ENCODE measurements at regions not wholly inside any gene's neighbourhood (a gene's known extent, or its start where the extent isn't known, plus 50 kb on each side); places are given as distances from the start of the nearest gene placed in this dataset.

- H2BK120ac ChIP-seq (ENCODE audit: low read depth, low read length) = no peak overlapping the region
- H3K79me2 ChIP-seq (ENCODE audit: control insufficient read depth, insufficient read depth, low read length) = peaks cover 17% of the 10 kb centered on the region
- peaks cover 3% of the 10 kb centered on the region for H3K79me1 ChIP-seq (ENCODE audit: low read length)
- H3K27ac ChIP-seq (ENCODE audit: low read depth, low read length) = no peak overlapping the region
- H3K9ac ChIP-seq (ENCODE audit: low read length) = no peak overlapping the region
- H3K23ac ChIP-seq (ENCODE audit: low read length) = no peak overlapping the region
- H2BK15ac ChIP-seq (replicated peaks; ENCODE audit: low read depth) = no peak overlapping the region
- no peak overlapping the region for H3K56ac ChIP-seq (ENCODE audit: low read length)
- H4K5ac ChIP-seq (ENCODE audit: low read length) = no peak overlapping the region
- H2AK5ac ChIP-seq (ENCODE audit: low read length) = no peak overlapping the region
- no peak overlapping the region for H3K4me2 ChIP-seq (ENCODE audit: low read length)
- no CpG with 5 or more reads among the region's 14 CpGs for WGBS (ENCODE audit: extremely low coverage, insufficient coverage, low lambda C conversion rate)
- DNase-seq = no peak
- H2BK5ac ChIP-seq (ENCODE audit: low read length) = no peak overlapping the region
- no peak overlapping the region for H4K8ac ChIP-seq (ENCODE audit: low read depth, low read length)
- no peaks in the 10 kb centered on the region for H3K27me3 ChIP-seq (ENCODE audit: insufficient read depth, low read length, poor library complexity)
- no peaks in the 10 kb centered on the region for H3K4me1 ChIP-seq (ENCODE audit: control insufficient read depth, low read depth, low read length)
- no peak overlapping the region for H3K4me3 ChIP-seq (ENCODE audit: low read length)
- H3K4ac ChIP-seq (ENCODE audit: low read depth, low read length) = no peak overlapping the region
- H3K36me3 ChIP-seq (ENCODE audit: control insufficient read depth, insufficient read depth, low read length) = no peaks in the 10 kb centered on the region
- H3K18ac ChIP-seq (ENCODE audit: low read length) = no peak overlapping the region
Observed at GRCh38 chr6:56766139-56766805, 123.6 kb upstream of the DST start.

DNA sequence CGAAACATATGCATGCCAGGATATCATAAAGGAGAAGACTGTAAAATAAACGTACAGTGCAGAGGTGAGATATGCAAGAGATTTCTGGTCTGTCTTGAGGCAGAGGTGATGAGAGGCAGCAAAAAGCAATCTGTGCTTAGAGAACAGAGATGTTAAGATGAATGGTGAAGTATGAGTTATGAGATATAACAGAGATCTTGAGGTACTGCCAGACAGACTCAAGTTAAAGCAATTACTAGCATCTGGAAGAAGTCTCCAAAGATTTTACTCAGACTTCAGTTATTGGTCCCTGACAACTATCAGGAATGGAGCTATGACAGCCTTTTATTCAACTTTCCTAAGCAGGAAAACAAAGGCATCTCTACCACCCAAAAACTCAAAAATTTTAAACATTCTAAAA is 122.8 kb upstream of the DST start:
- Histone ChIP-seq H3K9ac (ENCODE audit: low read length) (no peak overlapping the region), H4K8ac (ENCODE audit: low read depth, low read length) (no peak overlapping the region), H3K23ac (ENCODE audit: low read length) (no peak overlapping the region), H2BK120ac (ENCODE audit: low read depth, low read length) (no peak overlapping the region), H3K56ac (ENCODE audit: low read length) (no peak overlapping the region), H2AK5ac (ENCODE audit: low read length) (no peak overlapping the region), H4K5ac (ENCODE audit: low read length) (no peak overlapping the region), H3K27me3 (ENCODE audit: insufficient read depth, low read length, poor library complexity) (no peaks in the 10 kb centered on the region), H3K79me2 (ENCODE audit: control insufficient read depth, insufficient read depth, low read length) (peaks cover 21% of the 10 kb centered on the region), H3K4ac (ENCODE audit: low read depth, low read length) (no peak overlapping the region), H3K4me3 (ENCODE audit: low read length) (no peak overlapping the region), H3K27ac (ENCODE audit: low read depth, low read length) (no peak overlapping the region), H3K36me3 (ENCODE audit: control insufficient read depth, insufficient read depth, low read length) (no peaks in the 10 kb centered on the region), H3K4me2 (ENCODE audit: low read length) (no peak overlapping the region), H3K18ac (ENCODE audit: low read length) (no peak overlapping the region), H3K79me1 (ENCODE audit: low read length) (peaks cover 6% of the 10 kb centered on the region), H2BK5ac (ENCODE audit: low read length) (no peak overlapping the region), H2BK15ac (replicated peaks; ENCODE audit: low read depth) (no peak overlapping the region), H3K4me1 (ENCODE audit: control insufficient read depth, low read depth, low read length) (no peaks in the 10 kb centered on the region)
- WGBS (ENCODE audit: extremely low coverage, insufficient coverage, low lambda C conversion rate) = no CpG with 5 or more reads among the region's 2 CpGs
- DNase-seq = no peak

DNA sequence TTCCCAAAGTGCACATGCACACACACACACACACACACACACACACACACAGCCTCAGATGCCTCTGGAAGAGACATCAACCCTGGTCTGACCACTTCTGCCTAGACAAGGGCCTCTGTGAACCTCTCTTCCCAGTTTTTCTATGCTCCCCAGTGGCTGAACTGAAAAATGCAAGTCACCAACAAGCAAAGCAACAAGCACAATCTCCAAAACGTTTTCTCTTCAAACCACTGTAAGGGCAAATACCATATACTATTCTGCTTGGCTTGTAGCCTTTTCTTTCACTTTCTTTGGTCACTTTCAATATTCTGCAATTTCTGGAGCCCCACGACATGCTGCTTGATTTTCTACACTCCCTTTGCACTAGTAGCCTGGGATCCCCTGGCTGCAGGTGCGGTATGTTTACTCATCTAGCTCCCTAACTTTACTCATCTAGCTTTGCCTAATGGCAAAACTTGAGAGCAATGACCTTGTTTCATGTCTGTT is 121.4 kb upstream of the DST start:
- Histone ChIP-seq H3K18ac (ENCODE audit: low read length) (no peak overlapping the region), H4K5ac (ENCODE audit: low read length) (no peak overlapping the region), H3K4me1 (ENCODE audit: control insufficient read depth, low read depth, low read length) (no peaks in the 10 kb centered on the region), H3K4ac (ENCODE audit: low read depth, low read length) (no peak overlapping the region), H3K79me2 (ENCODE audit: control insufficient read depth, insufficient read depth, low read length) (peaks cover 16% of the 10 kb centered on the region), H2AK5ac (ENCODE audit: low read length) (no peak overlapping the region), H3K27ac (ENCODE audit: low read depth, low read length) (no peak overlapping the region), H3K4me3 (ENCODE audit: low read length) (no peak overlapping the region), H3K23ac (ENCODE audit: low read length) (no peak overlapping the region), H2BK120ac (ENCODE audit: low read depth, low read length) (no peak overlapping the region), H3K27me3 (ENCODE audit: insufficient read depth, low read length, poor library complexity) (no peaks in the 10 kb centered on the region), H3K79me1 (ENCODE audit: low read length) (peaks cover 6% of the 10 kb centered on the region), H3K56ac (ENCODE audit: low read length) (no peak overlapping the region), H3K4me2 (ENCODE audit: low read length) (no peak overlapping the region), H2BK5ac (ENCODE audit: low read length) (no peak overlapping the region), H4K8ac (ENCODE audit: low read depth, low read length) (no peak overlapping the region), H2BK15ac (replicated peaks; ENCODE audit: low read depth) (no peak overlapping the region), H3K9ac (ENCODE audit: low read length) (no peak overlapping the region), H3K36me3 (ENCODE audit: control insufficient read depth, insufficient read depth, low read length) (no peaks in the 10 kb centered on the region)
- DNase-seq = peak; percentile 82
- WGBS (ENCODE audit: extremely low coverage, insufficient coverage, low lambda C conversion rate) = no CpG with 5 or more reads among the region's 3 CpGs

GRCh38 chr6:56761651-56762050 is 119.0 kb upstream of the DST start:
- Histone ChIP-seq H3K18ac (ENCODE audit: low read length) (no peak overlapping the region), H3K23ac (ENCODE audit: low read length) (no peak overlapping the region), H3K79me1 (ENCODE audit: low read length) (peaks cover 8% of the 10 kb centered on the region), H2BK120ac (ENCODE audit: low read depth, low read length) (no peak overlapping the region), H3K36me3 (ENCODE audit: control insufficient read depth, insufficient read depth, low read length) (no peaks in the 10 kb centered on the region), H3K56ac (ENCODE audit: low read length) (no peak overlapping the region), H2AK5ac (ENCODE audit: low read length) (no peak overlapping the region), H3K4me1 (ENCODE audit: control insufficient read depth, low read depth, low read length) (no peaks in the 10 kb centered on the region), H3K4me2 (ENCODE audit: low read length) (no peak overlapping the region), H2BK15ac (replicated peaks; ENCODE audit: low read depth) (no peak overlapping the region), H3K27me3 (ENCODE audit: insufficient read depth, low read length, poor library complexity) (no peaks in the 10 kb centered on the region), H3K4me3 (ENCODE audit: low read length) (no peak overlapping the region), H4K8ac (ENCODE audit: low read depth, low read length) (no peak overlapping the region), H3K79me2 (ENCODE audit: control insufficient read depth, insufficient read depth, low read length) (peaks cover 22% of the 10 kb centered on the region), H3K27ac (ENCODE audit: low read depth, low read length) (no peak overlapping the region), H3K9ac (ENCODE audit: low read length) (no peak overlapping the region), H3K4ac (ENCODE audit: low read depth, low read length) (no peak overlapping the region), H2BK5ac (ENCODE audit: low read length) (no peak overlapping the region), H4K5ac (ENCODE audit: low read length) (no peak overlapping the region)
- 100% methylated on average over 1 of the region's 1 CpG for WGBS (ENCODE audit: extremely low coverage, insufficient coverage, low lambda C conversion rate)
- DNase-seq = no peak

DNA sequence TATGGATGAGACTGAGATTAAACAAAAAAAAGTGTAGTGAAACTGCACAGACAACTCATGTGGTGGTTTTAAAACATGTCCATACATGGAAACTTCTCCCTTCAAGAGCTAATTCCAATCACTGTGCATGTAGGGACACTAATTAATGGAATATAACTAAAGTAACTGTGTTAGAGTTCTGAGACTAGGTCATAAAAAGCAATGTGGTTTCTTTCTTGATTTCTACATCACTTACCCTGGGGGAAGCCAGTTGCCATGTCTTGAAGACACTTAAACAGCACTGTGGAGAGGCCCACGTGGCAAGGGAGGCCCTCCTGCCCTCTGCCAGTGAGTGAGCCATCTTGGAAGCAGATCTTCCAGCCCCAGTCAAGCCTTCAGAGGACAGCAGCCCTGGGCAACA is 118.2 kb upstream of the DST start:
- no peak for DNase-seq
- Histone ChIP-seq H3K79me1 (ENCODE audit: low read length) (peaks cover 13% of the 10 kb centered on the region), H3K18ac (ENCODE audit: low read length) (no peak overlapping the region), H4K5ac (ENCODE audit: low read length) (no peak overlapping the region), H3K4me2 (ENCODE audit: low read length) (no peak overlapping the region), H3K36me3 (ENCODE audit: control insufficient read depth, insufficient read depth, low read length) (no peaks in the 10 kb centered on the region), H2BK120ac (ENCODE audit: low read depth, low read length) (no peak overlapping the region), H3K27ac (ENCODE audit: low read depth, low read length) (no peak overlapping the region), H4K8ac (ENCODE audit: low read depth, low read length) (no peak overlapping the region), H2BK5ac (ENCODE audit: low read length) (no peak overlapping the region), H3K56ac (ENCODE audit: low read length) (no peak overlapping the region), H3K4ac (ENCODE audit: low read depth, low read length) (no peak overlapping the region), H3K27me3 (ENCODE audit: insufficient read depth, low read length, poor library complexity) (no peaks in the 10 kb centered on the region), H3K9ac (ENCODE audit: low read length) (no peak overlapping the region), H3K79me2 (ENCODE audit: control insufficient read depth, insufficient read depth, low read length) (peaks cover 28% of the 10 kb centered on the region), H2BK15ac (replicated peaks; ENCODE audit: low read depth) (no peak overlapping the region), H2AK5ac (ENCODE audit: low read length) (no peak overlapping the region), H3K23ac (ENCODE audit: low read length) (no peak overlapping the region), H3K4me3 (ENCODE audit: low read length) (no peak overlapping the region), H3K4me1 (ENCODE audit: control insufficient read depth, low read depth, low read length) (peaks cover 5% of the 10 kb centered on the region)
- WGBS (ENCODE audit: extremely low coverage, insufficient coverage, low lambda C conversion rate) = no CpG with 5 or more reads among the region's 1 CpG

DNA sequence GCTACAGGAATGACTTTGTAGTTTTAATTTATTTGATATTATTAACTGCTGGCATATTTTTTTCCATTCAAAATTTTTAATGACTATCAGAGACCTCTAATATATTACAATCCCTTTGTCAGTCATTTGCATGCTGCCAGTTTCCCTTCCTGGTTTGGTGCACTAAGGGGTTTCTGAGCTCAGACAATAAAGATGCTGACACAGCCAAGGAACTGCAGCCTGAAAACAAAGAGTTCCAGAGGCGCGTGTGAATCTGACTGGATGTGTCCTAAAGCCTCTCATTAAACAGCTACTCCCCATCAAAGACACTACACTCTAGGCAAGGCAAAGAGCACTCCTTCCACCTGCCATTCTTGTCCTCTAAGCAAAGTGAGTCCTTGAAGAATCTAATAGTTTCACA is 116.8 kb upstream of the DST start:
- no peak overlapping the region for H2BK120ac ChIP-seq (ENCODE audit: low read depth, low read length)
- no CpG with 5 or more reads among the region's 2 CpGs for WGBS (ENCODE audit: extremely low coverage, insufficient coverage, low lambda C conversion rate)
- DNase-seq = no peak
- H3K27ac ChIP-seq (ENCODE audit: low read depth, low read length) = no peak overlapping the region
- peaks cover 7% of the 10 kb centered on the region for H3K4me1 ChIP-seq (ENCODE audit: control insufficient read depth, low read depth, low read length)
- no peak overlapping the region for H3K4me2 ChIP-seq (ENCODE audit: low read length)
- H3K79me2 ChIP-seq (ENCODE audit: control insufficient read depth, insufficient read depth, low read length) = peaks cover 32% of the 10 kb centered on the region
- no peaks in the 10 kb centered on the region for H3K27me3 ChIP-seq (ENCODE audit: insufficient read depth, low read length, poor library complexity)
- no peaks in the 10 kb centered on the region for H3K36me3 ChIP-seq (ENCODE audit: control insufficient read depth, insufficient read depth, low read length)
- H3K4me3 ChIP-seq (ENCODE audit: low read length) = no peak overlapping the region
- H3K4ac ChIP-seq (ENCODE audit: low read depth, low read length) = no peak overlapping the region
- H3K56ac ChIP-seq (ENCODE audit: low read length) = no peak overlapping the region
- H3K9ac ChIP-seq (ENCODE audit: low read length) = no peak overlapping the region
- H2AK5ac ChIP-seq (ENCODE audit: low read length) = no peak overlapping the region
- no peak overlapping the region for H4K5ac ChIP-seq (ENCODE audit: low read length)
- H3K79me1 ChIP-seq (ENCODE audit: low read length) = peaks cover 13% of the 10 kb centered on the region
- H2BK5ac ChIP-seq (ENCODE audit: low read length) = no peak overlapping the region
- no peak overlapping the region for H2BK15ac ChIP-seq (replicated peaks; ENCODE audit: low read depth)
- no peak overlapping the region for H3K18ac ChIP-seq (ENCODE audit: low read length)
- no peak overlapping the region for H3K23ac ChIP-seq (ENCODE audit: low read length)
- H4K8ac ChIP-seq (ENCODE audit: low read depth, low read length) = no peak overlapping the region

All from mesendoderm (in vitro differentiated cells).